ENCODE measurements at regions not wholly inside any gene's neighbourhood (a gene's known extent, or its start where the extent isn't known, plus 50 kb on each side); places are given as distances from the start of the nearest gene placed in this dataset.

- TF ChIP-seq POLR2A (IDR thresholded peaks at IDR 0.05) = no peak
- TF ChIP-seq CTCF (IDR thresholded peaks at IDR 0.05) = no peak
Observed at GRCh38 chr15:37695719-37696118, 238.7 kb upstream of the TMCO5A start.
